ENCODE measurements at regions not wholly inside any gene's neighbourhood (a gene's known extent, or its start where the extent isn't known, plus 50 kb on each side); places are given as distances from the start of the nearest gene placed in this dataset.

GRCh38 chr11:36803084-36803483 lies 205.0 kb upstream of the RAG2 start:
- no peak for DNase-seq

DNA sequence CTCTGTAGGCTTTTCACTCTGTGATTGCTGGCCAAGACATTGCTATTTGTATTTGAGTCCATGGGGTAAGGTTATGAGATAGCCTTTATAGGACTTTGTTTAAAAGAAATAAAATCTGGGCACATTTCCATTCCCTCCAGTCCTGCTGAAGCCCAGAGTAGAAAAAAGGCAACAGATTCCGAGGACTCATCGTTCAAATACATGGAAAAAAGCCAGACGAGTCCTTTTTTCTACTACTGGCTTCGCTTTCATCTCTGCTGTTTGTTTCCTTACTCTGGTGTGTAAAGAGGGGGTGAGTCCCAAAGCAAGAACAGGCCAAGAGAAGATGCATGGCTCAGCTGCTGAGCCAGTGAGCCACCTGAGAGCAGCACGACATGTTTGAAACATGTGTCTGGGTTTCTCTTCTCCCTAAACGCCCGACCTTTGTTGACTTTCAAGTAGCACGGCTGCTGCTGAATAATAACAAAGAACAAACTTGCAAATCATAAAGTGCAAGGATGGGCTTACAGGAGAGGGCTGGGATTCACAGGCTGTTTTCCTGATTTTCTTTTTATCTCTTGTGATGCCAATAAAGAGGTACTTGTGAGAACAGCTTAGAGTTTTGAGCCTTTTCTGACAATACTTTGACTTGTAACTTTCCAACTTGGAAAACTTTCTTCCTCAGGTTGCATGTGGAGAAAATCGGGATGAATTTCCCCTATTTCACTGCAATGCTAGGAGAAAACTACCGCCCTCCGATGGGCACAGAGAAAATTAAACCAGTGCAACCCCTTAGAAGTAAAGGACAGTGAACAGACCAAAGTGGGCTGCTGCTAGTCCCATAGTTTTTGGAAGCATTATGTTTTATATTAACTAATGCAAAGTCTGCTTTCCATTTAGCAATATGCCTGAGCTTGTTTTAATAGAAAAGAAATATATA lies 195.2 kb upstream of the RAG2 start:
- DNase-seq: no peak

DNA sequence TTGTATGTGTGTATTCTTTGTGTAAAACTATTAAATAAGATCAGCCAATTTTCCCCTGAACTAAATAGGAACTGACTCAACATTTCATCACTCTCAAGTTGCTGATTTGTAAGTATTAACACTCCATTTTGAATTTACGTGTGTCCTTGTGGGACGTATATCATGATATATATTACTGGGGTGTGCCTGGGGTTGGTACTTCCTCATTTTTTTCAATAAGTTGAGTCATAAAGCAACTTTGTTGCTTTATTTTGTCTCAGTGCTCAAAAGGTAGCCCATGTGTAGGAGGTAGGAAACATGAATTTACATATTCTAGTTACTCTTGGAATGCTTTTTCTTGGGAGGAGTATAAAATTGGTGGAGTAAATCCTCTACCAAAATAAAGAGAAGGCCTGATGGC lies 193.9 kb upstream of the RAG2 start:
- DNase-seq: no peak

GRCh38 chr11:36790526-36790925 lies 192.5 kb upstream of the RAG2 start:
- DNase-seq: no peak

DNA sequence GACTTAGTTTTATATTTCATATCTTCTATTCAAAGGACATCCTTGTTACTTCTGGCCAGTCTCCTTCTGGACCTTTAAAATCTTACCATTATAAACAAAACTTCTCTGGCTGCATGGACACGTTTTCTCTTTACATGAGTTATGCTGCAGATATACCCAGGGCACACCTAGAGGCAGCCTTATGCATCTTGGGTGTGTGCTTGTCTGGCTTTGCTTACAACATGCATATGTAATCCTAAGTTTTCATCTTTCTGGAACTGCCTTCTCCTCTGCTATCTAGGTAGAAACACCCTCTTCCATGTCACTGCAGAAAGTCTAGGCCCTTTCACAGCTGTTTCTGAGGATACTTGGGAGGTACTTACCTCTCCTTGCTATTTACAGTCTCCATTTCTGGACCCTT lies 185.8 kb upstream of the RAG2 start:
- DNase-seq: no peak

GRCh38 chr11:36779791-36780190 lies 181.8 kb upstream of the RAG2 start:
- DNase-seq: no peak

DNA sequence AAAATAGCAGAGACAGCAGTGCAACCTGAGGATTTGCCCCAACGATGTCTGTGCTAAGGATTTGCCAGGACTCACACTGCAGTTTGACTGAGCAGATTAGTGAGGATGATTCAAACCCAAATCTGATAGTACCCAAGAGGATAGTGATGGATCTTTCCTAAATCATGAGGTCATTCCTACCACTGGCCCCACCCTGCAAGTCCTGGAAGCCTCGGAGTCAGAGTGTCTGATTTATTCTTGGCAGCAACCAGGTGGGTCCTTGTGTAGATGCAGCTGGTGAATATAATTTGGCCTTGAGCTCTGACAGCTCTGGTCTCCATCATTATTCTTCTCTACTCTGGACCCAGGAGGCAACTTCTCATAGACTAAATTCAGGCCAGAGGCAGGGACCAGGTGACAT lies 179.3 kb upstream of the RAG2 start:
- no peak for DNase-seq

DNA sequence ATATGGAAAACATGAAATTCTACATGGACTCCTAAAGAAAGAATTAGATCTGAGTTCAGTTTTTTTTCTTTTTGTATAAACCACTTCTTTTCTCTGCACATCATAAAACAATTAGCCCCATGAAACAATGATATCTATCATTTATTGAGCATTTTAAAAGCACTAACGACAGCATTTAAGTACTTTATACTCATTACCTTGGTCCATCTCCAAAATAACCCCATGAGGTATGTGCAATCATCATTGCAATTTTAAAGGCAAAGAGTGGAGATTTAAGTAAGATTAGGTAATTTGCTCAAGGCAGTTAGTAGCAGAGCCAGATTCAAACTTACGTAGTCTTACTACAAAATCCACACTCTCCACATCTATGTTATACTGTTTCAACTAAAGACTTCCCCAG lies 177.7 kb upstream of the RAG2 start:
- no peak for DNase-seq

- no peak for DNase-seq
These were observed 177.1 kb upstream of the RAG2 start for GRCh38 chr11:36775130-36775529.

DNA sequence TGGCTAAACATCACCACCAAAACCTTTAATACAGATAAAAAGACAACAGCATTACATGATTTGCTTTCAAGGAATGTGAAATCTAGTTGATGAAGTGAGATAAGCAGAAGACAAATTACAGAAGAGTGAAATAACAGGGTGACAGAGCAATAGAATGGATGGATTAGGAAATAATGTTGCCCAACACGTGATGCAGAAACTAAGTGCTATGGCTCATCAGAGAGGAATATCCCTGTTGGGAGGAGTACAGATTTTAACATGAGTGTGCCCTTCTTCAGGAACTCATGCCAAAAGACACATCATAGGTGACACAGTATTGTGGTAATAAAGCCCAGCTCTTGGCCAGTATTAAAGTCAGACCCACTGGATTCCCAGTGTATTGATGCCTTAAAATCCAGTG lies 176.6 kb upstream of the RAG2 start:
- DNase-seq: no peak

GRCh38 chr11:36763187-36763586 lies 165.2 kb upstream of the RAG2 start:
- DNase-seq: no peak

GRCh38 chr11:36757075-36757474 lies 159.0 kb upstream of the RAG2 start:
- no peak for DNase-seq

DNA sequence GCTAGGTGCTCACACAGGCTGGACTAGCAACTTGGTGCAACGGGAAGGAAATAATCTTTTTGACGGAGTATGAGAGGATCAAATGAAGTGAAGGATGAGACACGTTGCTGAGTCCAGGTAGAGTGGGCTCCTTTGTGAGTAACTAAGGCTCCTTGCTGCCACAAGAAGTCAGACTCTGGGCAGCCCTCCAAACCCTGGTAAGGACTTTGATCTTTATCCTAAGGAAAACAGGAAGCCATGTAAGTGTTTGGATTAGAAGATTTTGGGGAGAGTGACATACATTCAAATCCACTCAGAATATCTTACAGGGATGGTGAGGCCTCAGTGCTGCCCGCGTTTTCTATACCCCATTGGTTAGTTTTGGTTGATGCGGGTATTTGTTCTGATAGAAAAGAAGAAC lies 155.9 kb upstream of the RAG2 start:
- DNase-seq: no peak

DNA sequence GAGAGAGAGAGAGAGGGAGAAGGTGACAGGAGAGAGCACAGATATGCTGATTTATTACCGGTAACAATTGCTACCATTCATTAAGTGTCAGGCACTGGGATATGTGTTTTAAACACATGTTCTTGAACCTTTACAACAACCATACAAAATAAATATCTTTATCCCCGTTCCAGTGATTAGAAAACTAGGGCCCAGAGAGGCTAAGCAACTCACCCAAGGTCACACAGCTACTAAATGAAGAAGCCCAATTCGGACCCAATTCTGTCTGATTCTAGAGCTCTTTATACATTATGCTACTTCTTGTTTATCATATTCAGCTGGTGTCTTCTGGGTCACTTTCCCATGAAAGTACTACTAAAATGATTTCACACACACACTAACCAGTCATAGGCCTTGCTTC lies 154.0 kb upstream of the RAG2 start:
- DNase-seq: no peak

GRCh38 chr11:36751335-36751781 lies 153.3 kb upstream of the RAG2 start:
- DNase-seq: no peak

GRCh38 chr11:36750349-36750748 lies 152.3 kb upstream of the RAG2 start:
- DNase-seq: no peak

- no peak for DNase-seq
These were observed 150.8 kb upstream of the RAG2 start for GRCh38 chr11:36748836-36749235.

DNA sequence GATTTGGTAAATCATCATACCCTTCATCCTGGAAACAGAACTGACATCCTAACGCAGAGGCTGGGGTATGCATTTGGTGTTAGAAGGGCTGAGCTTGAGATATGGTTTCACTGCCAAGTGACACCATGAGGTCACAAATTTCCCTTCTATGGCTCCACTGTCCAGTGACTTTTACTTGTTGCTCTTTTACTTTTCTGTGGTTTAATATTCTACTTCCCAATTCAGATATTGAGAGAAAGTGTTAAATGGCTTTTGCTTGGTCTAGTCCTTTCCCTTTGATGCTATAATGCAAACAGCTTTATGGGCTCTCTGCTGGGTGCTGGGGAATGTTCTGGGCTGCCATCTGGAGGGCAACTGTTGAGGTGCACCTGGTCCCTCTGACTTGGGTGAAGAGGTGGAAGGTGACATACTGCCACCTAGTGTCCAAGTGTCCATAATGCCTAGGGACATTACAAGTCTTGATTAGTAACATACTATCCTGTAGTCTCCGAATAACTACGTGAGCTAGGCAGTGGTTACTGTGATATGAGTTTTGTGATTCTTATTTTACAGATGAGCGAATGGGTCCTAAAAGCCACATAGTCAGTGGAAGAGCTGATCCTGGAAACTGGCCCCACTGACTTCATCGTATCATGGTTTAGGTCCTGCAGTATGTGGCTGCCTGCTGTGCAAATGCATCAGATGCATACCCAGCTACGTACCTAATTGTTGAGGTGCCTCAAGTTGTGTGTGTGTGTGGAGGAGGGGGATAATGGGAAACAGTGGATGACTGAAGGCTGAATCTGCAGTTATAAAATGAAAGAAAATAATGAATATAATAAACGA lies 149.1 kb upstream of the RAG2 start:
- DNase-seq: peak; percentile 82

DNA sequence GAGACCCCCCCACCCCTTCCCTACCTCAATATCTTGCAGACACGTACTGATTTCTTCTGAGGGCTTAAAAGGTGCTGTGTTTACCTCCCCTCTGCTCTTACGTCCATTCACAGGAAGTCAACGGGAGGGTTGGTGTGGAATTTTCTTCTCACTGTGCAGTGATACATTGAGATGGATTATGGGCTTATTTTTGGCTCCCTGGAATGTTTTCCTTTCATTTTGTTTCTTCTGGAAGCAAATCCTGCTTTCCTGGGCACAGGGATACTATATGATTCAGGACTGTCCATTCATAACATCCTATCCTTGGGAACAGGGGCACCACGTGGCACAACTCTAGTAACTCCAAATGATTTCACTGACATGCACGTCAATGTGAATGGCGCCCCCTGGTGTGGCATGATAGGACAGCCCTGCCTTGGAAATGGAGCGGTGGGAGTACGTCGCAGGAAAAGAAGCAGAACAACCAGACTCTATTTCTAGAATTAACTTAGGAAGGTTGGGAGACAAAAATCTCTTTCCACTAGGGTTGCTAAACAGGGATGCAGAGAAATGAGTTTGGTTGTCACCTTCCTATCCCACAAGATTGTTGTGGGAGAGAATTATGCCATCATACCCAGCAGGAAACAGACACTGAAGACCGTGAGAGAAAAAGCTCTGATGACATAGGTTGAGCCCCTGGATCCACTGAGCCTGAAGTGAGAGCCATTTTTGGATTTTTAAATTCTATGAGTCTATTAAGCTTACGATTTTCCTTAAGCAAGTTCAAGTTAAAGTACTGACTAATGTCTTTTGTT lies 146.5 kb upstream of the RAG2 start:
- DNase-seq: peak; percentile 38

DNA sequence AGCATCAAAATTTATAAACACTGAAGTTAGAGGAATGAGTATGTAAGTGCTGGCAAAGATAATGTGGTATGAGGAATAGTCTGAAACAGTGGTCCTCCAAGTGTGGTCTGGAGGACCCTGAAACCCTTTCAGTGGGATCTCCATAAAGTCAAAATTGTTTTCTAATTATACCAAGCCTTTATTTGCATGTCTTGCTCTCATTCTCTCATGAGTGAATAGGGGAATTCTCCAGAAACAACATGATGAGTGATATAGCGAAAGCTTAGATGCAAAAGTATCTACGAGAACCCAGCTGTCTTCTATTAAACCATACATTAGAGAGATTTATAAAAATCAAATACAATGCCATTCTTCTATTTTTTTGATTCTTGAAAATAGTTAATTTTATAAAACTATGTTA lies 145.0 kb upstream of the RAG2 start:
- DNase-seq: no peak

- no peak for DNase-seq
These were observed 143.5 kb upstream of the RAG2 start for GRCh38 chr11:36741515-36741914.

- no peak for DNase-seq
These were observed 140.3 kb upstream of the RAG2 start for GRCh38 chr11:36738292-36738861.

- DNase-seq: no peak
These were observed 138.1 kb upstream of the RAG2 start for GRCh38 chr11:36736103-36736502.

Data from NCI-H526 treated with DMSO at 0.1 percent for 48 hours (cell line).